HCT116 (cell line): ENCODE measurements at regions not wholly inside any gene's neighbourhood (a gene's known extent, or its start where the extent isn't known, plus 50 kb on each side); places are given as distances from the start of the nearest gene placed in this dataset.
A peak's percentile ranks its signal among the peaks of the same experiment; 100 is the strongest.

Experiments used
- ATAC-seq: fragments of 200-7000 bp; cut with Tn5 transposase; 2 replicates; pipeline ENCODE4 v1.9.1; 2020; ENCODE audit warnings: mild to moderate bottlenecking, moderate library complexity
- BruUV-seq: library from RNA; stranded (reverse); fragments of 400-500 nt; replicated peaks from 2 replicates; lab custom pipeline; 2021; lab: Mats Ljungman, UMichigan
- CTCF ChIA-PET: fragments of 300-600 bp; sonication (Branson Sonifier 250); formaldehyde crosslinking; loops from one replicate; lab custom pipeline; 2021; ENCODE audit warnings: antibody characterized with exemption; lab: Charles Lee
- POLR2A ChIA-PET: fragments of 300-600, 350-600 bp; sonication (Branson Sonifier 250); formaldehyde crosslinking; loops from one replicate; lab custom pipeline; 2021; ENCODE audit warnings: antibody characterized with exemption; lab: Charles Lee
- RAD21 ChIA-PET, 2 experiments: fragments of 300-600 bp; sonication (Branson Sonifier 250); formaldehyde crosslinking; loops; one replicate each; lab custom pipeline; 2023; ENCODE audit warnings: low total read pairs in 2 of 2; ENCODE audit not compliant: uncharacterized antibody in 2 of 2, unreplicated experiment in 2 of 2, low non-redundant PET in 1 of 2; lab: Charles Lee
- DNase-seq: peaks from one replicate; pipeline ENCODE4 v3.0.0-alpha.2; 2010; ENCODE audit warnings: low read depth, low spot score
- H2AFZ ChIP-seq: fragments of 200-600 bp; shearing (Covaris generic), sonication (generic); 2 replicates; pipeline ENCODE4 v1.6.1; 2017; ENCODE audit warnings: low read depth, mixed run types, mixed read lengths, antibody characterized with exemption, low read length; ENCODE audit not compliant: poor library complexity, severe bottlenecking
- H3K27ac ChIP-seq: 2 replicates; pipeline ENCODE4 v1.5.1; 2012; ENCODE audit warnings: low read depth, low read length
- H3K27me3 ChIP-seq: fragments of 200-600 bp; sonication (generic); 2 replicates; pipeline ENCODE4 v1.6.1; 2016; ENCODE audit warnings: mixed run types, low read length, mixed read lengths; ENCODE audit not compliant: insufficient read depth
- H3K36me3 ChIP-seq, 2 experiments: fragments of 200-500 bp in 1 of 2; fragments of 200-600 bp in 1 of 2; sonication (Bioruptor generic) in 1 of 2; sonication (generic) in 1 of 2; 2 replicates each; pipeline versions ENCODE4 v1.5.1 to v1.6.1; 2014 to 2016; ENCODE audit warnings: low read length in 2 of 2, inconsistent platforms in 1 of 2, mixed read lengths in 1 of 2, mixed run types in 1 of 2; ENCODE audit not compliant: insufficient read depth in 2 of 2, control insufficient read depth in 1 of 2
- H3K4me1 ChIP-seq, 2 experiments: fragments of 200-600 bp in 1 of 2; sonication (generic) in 1 of 2; 2 replicates each; pipeline versions ENCODE4 v1.5.1 to v1.6.1; 2012 to 2017; ENCODE audit warnings: low read length in 2 of 2, inconsistent platforms in 1 of 2, mild to moderate bottlenecking in 1 of 2, mixed read lengths in 1 of 2, mixed run types in 1 of 2, moderate library complexity in 1 of 2; ENCODE audit not compliant: insufficient read depth in 2 of 2, control insufficient read depth in 1 of 2
- H3K4me2 ChIP-seq: fragments of 200-600 bp; sonication (generic); 2 replicates; pipeline ENCODE4 v1.6.1; 2017; ENCODE audit warnings: mixed run types, low read length, mixed read lengths
- H3K4me3 ChIP-seq, 2 experiments: fragments of 200-600 bp in 1 of 2; sonication (generic) in 1 of 2; replicated peaks in 1 of 2; 2 replicates each; pipeline ENCODE4 v1.5.1; 2011 to 2016; ENCODE audit warnings: low read length in 2 of 2, control low read depth in 1 of 2, low read depth in 1 of 2, mild to moderate bottlenecking in 1 of 2, mixed read lengths in 1 of 2, mixed run types in 1 of 2
- H3K79me2 ChIP-seq: fragments of 200-600 bp; sonication (generic); 2 replicates; pipeline ENCODE4 v1.6.1; 2017; ENCODE audit warnings: mild to moderate bottlenecking, mixed run types, low read length, moderate library complexity, mixed read lengths; ENCODE audit not compliant: insufficient read depth
- H3K9ac ChIP-seq: fragments of 200-600 bp; sonication (generic); 2 replicates; pipeline ENCODE4 v1.6.1; 2016; ENCODE audit warnings: low read length, mixed read lengths
- H3K9me2 ChIP-seq: fragments of 200-600 bp; sonication (generic), shearing (Covaris generic); 2 replicates; pipeline ENCODE4 v1.6.1; 2017; ENCODE audit warnings: mixed run types, mild to moderate bottlenecking, moderate library complexity; ENCODE audit not compliant: insufficient read depth
- H3K9me3 ChIP-seq, 2 experiments: fragments of 200-500 bp in 1 of 2; fragments of 200-600 bp in 1 of 2; sonication (Bioruptor generic) in 1 of 2; sonication (generic) in 1 of 2; 2 replicates each; pipeline ENCODE4 v1.6.1; 2014 to 2017; ENCODE audit warnings: low read length in 2 of 2, mixed read lengths in 2 of 2, inconsistent platforms in 1 of 2, low read depth in 1 of 2, mild to moderate bottlenecking in 1 of 2, mixed run types in 1 of 2, moderate library complexity in 1 of 2; ENCODE audit not compliant: control insufficient read depth in 1 of 2, insufficient read depth in 1 of 2
- H4K20me1 ChIP-seq: fragments of 200-600 bp; sonication (generic), shearing (Covaris generic); 2 replicates; pipeline ENCODE4 v1.6.1; 2017; ENCODE audit warnings: mixed run types, mild to moderate bottlenecking, moderate library complexity; ENCODE audit not compliant: insufficient read depth
- CBX3 ChIP-seq: IDR thresholded peaks from 2 replicates; pipeline ENCODE4 v1.6.1; 2012; ENCODE audit warnings: low read depth
- CEBPB ChIP-seq: IDR thresholded peaks from 2 replicates; pipeline ENCODE4 v1.6.1; 2012; ENCODE audit warnings: low read depth
- EGR1 ChIP-seq: IDR thresholded peaks from 2 replicates; pipeline ENCODE4 v1.6.1; 2012; ENCODE audit warnings: low read depth
- ELF1 ChIP-seq: IDR thresholded peaks from 2 replicates; pipeline ENCODE4 v1.6.1; 2012; ENCODE audit warnings: low read depth, borderline replicate concordance
- EZH2 ChIP-seq: fragments of 200-600 bp; sonication (generic); IDR thresholded peaks from 2 replicates; pipeline ENCODE4 v1.6.1; 2017; ENCODE audit warnings: antibody characterized with exemption, mixed run types
- EZH2phosphoT487 ChIP-seq: fragments of 200-600 bp; IDR thresholded peaks from 2 replicates; pipeline ENCODE4 v1.6.1; 2018; ENCODE audit warnings: antibody characterized with exemption, borderline replicate concordance
- FOSL1 ChIP-seq: IDR thresholded peaks from 2 replicates; pipeline ENCODE4 v1.6.1; 2012; ENCODE audit warnings: low read depth
- POLR2AphosphoS5 ChIP-seq: IDR thresholded peaks from 2 replicates; pipeline ENCODE4 v1.6.1; 2011; ENCODE audit warnings: mild to moderate bottlenecking, low read depth, low read length, moderate library complexity
- SP1 ChIP-seq: IDR thresholded peaks from 2 replicates; pipeline ENCODE4 v1.6.1; 2012; ENCODE audit warnings: low read depth
- TCF7L2 ChIP-seq: IDR thresholded peaks from 2 replicates; pipeline ENCODE4 v1.7.0; 2011; ENCODE audit warnings: borderline replicate concordance, inconsistent platforms; ENCODE audit not compliant: insufficient read depth, insufficient read length; ENCODE audit errors: extremely low read depth
- YY1 ChIP-seq: IDR thresholded peaks from 2 replicates; pipeline ENCODE4 v1.6.1; 2011; ENCODE audit warnings: low read length, low read depth, moderate library complexity, mild to moderate bottlenecking; ENCODE audit not compliant: insufficient replicate concordance; ENCODE audit errors: extremely low read depth
- ZFX ChIP-seq: fragments of 450-650 bp; IDR thresholded peaks from 2 replicates; pipeline ENCODE4 v1.6.1; 2017
- ZNF274 ChIP-seq: fragments of 200-500 bp; sonication (Bioruptor generic); IDR thresholded peaks from 2 replicates; pipeline ENCODE4 v1.6.1; 2014; ENCODE audit warnings: mild to moderate bottlenecking, low read depth, low read length, inconsistent platforms
- intact Hi-C: fragments of 100-400 bp; cut with micrococcal nuclease; formaldehyde crosslinking; loops from 2 replicates; pipeline ENCODE4 v1.10.0; 2022
- TF ChIP-seq, protein P1 (sequence below): IDR thresholded peaks from 2 replicates; pipeline ENCODE4 v1.6.1; 2012
- TF ChIP-seq, protein P2 (sequence below): IDR thresholded peaks from 2 replicates; pipeline ENCODE4 v1.6.1; 2011; ENCODE audit warnings: mild to moderate bottlenecking, low read length, moderate library complexity; ENCODE audit not compliant: insufficient replicate concordance; ENCODE audit errors: extremely low read depth
- TF ChIP-seq, protein P3 (sequence below): IDR thresholded peaks from 2 replicates; pipeline ENCODE4 v1.6.1; 2012; ENCODE audit warnings: low read depth
- TF ChIP-seq, protein P4 (sequence below), 3 experiments: fragments of 200-600 bp in 1 of 3; sonication (generic) in 1 of 3; IDR thresholded peaks in 2 of 3; conservative IDR thresholded peaks in 1 of 3; 2 replicates each; pipeline ENCODE4 v1.5.1; 2012 to 2017; ENCODE audit warnings: low read depth in 2 of 3, low read length in 2 of 3, antibody characterized with exemption in 1 of 3, borderline replicate concordance in 1 of 3, control low read depth in 1 of 3, mild to moderate bottlenecking in 1 of 3, mixed read lengths in 1 of 3, mixed run types in 1 of 3, moderate library complexity in 1 of 3; ENCODE audit not compliant: insufficient read depth in 1 of 3

DNA sequence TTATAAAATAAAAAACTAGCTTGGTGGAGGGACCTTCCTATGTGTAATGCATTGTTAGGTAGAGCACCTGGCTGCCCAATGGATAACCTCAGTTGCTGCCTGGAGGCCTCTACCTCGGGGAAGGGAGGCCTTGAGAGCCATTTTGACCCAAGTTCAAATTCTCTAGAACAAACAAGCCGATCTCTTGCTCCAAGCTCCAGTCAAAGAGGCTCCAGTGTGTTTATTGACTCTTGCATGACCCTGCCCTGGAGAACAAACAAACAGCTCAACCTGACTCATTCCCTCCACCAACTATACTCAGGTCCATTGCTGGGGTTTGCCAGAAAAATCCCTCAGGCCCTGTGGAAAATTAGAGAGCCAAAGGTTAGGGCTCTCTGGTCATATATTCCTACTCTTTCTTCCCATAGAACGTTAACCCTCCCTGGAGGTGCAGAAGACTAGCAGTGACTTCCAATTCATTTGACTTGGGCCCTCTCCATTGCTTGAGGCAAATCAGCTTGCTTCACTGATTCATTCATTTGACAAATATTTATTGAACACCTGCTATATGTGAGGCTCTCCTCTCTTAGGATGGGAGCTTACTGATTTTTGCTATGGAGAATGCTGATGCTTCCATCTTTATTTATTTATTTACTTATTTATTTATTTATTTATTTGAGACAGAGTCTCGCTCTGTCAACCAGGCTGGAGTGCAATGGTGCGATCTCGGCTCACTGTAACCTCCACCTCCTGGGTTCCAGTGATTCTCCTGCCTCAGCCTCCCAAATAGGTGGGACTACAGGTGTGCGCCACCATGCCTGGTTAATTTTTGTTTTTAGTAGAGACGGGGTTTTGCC, 73.7 kb upstream of the CISTR start:
- Histone ChIP-seq H2AFZ (peak overlapping the region; percentile 85), H3K27ac (peak overlapping the region; percentile 49), H3K79me2 (no peaks in the 10 kb centered on the region), H4K20me1 (no peaks in the 10 kb centered on the region), H3K4me2 (peak overlapping the region; percentile 59), H3K4me1 (peaks cover 11 to 44% of the 10 kb centered on the region in 2 experiments), H3K9me2 (no peaks in the 10 kb centered on the region), H3K27me3 (no peaks in the 10 kb centered on the region), H3K9me3 (no peaks in the 10 kb centered on the region), H3K9ac (0 out of 2 replicates have a peak overlapping the region, but pooled peaks have one; percentile 2), H3K36me3 (no peaks in the 10 kb centered on the region), H3K4me3 (peak overlapping the region in 1 of 2 experiments; percentile 22; a peak in 2 of 4 replicates)
- intact Hi-C loops: no loop called here
- BruUV-seq: no TSS peak
- ChIA-PET CTCF (no interaction called here), POLR2A (interaction anchor here (1.1 kb wide), 1 partner anchor 10 kb away, joined by 3 read pairs; no protein-coding TSS in a partner anchor), RAD21 (interaction anchor here in 1 of 2 experiments (1.1 kb wide), 1 partner anchor 115 kb away, joined by 3 read pairs; no protein-coding TSS in a partner anchor)
- DNase-seq (peak; percentile 83), ATAC-seq (peak; percentile 91)
- TF ChIP-seq ELF1: no peak
- TF ChIP-seq YY1: peak; percentile 59
- TF ChIP-seq CEBPB: peak; percentile 64; the same call in 1 of the 2 replicates
- peak; percentile 63; the same call in 1 of the 2 replicates for TF ChIP-seq CBX3
- TF ChIP-seq SP1: peak; percentile 87
- TF ChIP-seq, protein P1, sequence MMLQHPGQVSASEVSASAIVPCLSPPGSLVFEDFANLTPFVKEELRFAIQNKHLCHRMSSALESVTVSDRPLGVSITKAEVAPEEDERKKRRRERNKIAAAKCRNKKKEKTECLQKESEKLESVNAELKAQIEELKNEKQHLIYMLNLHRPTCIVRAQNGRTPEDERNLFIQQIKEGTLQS: no peak
- TF ChIP-seq FOSL1: peak; percentile 87
- no peak for TF ChIP-seq ZFX
- TF ChIP-seq EZH2: no peak
- TF ChIP-seq TCF7L2: peak; percentile 39
- TF ChIP-seq, protein P2, sequence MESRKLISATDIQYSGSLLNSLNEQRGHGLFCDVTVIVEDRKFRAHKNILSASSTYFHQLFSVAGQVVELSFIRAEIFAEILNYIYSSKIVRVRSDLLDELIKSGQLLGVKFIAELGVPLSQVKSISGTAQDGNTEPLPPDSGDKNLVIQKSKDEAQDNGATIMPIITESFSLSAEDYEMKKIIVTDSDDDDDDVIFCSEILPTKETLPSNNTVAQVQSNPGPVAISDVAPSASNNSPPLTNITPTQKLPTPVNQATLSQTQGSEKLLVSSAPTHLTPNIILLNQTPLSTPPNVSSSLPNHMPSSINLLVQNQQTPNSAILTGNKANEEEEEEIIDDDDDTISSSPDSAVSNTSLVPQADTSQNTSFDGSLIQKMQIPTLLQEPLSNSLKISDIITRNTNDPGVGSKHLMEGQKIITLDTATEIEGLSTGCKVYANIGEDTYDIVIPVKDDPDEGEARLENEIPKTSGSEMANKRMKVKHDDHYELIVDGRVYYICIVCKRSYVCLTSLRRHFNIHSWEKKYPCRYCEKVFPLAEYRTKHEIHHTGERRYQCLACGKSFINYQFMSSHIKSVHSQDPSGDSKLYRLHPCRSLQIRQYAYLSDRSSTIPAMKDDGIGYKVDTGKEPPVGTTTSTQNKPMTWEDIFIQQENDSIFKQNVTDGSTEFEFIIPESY: no peak
- no peak for TF ChIP-seq ZNF274
- TF ChIP-seq POLR2AphosphoS5: peak; percentile 51; the same call in 1 of the 2 replicates
- TF ChIP-seq, protein P3, sequence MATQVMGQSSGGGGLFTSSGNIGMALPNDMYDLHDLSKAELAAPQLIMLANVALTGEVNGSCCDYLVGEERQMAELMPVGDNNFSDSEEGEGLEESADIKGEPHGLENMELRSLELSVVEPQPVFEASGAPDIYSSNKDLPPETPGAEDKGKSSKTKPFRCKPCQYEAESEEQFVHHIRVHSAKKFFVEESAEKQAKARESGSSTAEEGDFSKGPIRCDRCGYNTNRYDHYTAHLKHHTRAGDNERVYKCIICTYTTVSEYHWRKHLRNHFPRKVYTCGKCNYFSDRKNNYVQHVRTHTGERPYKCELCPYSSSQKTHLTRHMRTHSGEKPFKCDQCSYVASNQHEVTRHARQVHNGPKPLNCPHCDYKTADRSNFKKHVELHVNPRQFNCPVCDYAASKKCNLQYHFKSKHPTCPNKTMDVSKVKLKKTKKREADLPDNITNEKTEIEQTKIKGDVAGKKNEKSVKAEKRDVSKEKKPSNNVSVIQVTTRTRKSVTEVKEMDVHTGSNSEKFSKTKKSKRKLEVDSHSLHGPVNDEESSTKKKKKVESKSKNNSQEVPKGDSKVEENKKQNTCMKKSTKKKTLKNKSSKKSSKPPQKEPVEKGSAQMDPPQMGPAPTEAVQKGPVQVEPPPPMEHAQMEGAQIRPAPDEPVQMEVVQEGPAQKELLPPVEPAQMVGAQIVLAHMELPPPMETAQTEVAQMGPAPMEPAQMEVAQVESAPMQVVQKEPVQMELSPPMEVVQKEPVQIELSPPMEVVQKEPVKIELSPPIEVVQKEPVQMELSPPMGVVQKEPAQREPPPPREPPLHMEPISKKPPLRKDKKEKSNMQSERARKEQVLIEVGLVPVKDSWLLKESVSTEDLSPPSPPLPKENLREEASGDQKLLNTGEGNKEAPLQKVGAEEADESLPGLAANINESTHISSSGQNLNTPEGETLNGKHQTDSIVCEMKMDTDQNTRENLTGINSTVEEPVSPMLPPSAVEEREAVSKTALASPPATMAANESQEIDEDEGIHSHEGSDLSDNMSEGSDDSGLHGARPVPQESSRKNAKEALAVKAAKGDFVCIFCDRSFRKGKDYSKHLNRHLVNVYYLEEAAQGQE: no peak
- TF ChIP-seq EZH2phosphoT487: no peak
- TF ChIP-seq EGR1: no peak; the same call in 1 of the 2 replicates
- TF ChIP-seq, protein P4, sequence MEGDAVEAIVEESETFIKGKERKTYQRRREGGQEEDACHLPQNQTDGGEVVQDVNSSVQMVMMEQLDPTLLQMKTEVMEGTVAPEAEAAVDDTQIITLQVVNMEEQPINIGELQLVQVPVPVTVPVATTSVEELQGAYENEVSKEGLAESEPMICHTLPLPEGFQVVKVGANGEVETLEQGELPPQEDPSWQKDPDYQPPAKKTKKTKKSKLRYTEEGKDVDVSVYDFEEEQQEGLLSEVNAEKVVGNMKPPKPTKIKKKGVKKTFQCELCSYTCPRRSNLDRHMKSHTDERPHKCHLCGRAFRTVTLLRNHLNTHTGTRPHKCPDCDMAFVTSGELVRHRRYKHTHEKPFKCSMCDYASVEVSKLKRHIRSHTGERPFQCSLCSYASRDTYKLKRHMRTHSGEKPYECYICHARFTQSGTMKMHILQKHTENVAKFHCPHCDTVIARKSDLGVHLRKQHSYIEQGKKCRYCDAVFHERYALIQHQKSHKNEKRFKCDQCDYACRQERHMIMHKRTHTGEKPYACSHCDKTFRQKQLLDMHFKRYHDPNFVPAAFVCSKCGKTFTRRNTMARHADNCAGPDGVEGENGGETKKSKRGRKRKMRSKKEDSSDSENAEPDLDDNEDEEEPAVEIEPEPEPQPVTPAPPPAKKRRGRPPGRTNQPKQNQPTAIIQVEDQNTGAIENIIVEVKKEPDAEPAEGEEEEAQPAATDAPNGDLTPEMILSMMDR (IDR thresholded peaks at IDR 0.05 in 2 of 3, conservative IDR thresholded peaks at IDR 0.05 in 1 of 3; ENCODE audit: borderline replicate concordance in 1 of 3, insufficient read depth in 1 of 3, low read depth in 2 of 3, low read length in 2 of 3): no peak
